ENCODE measurements at regions not wholly inside any gene's neighbourhood (a gene's known extent, or its start where the extent isn't known, plus 50 kb on each side); places are given as distances from the start of the nearest gene placed in this dataset.

DNA sequence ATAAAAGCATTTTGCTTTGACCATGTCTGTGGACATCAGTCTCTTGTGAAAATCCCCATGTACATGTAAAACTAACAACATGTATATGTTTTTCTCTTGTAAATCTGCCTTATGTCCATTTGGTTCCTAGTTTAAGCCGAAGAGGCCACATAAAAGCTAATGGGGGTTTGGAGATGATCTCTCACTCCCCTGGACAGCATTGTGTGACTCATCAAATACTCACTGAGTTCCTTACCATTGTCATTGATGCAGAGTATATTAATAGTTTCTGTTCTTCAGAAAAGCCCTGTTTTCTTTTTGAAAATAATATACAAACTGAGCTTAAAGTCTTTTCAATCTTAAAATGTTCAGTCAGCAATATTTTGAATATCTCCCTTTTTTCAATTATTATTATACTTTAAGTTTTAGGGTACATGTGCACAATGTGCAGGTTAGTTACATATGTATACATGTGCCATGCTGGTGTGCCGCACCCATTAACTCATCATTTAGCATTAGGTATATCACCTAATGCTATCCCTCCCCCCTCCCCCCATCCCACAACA lies 536.7 kb upstream of the HTR2A start:
- TF ChIP-seq CTCF (IDR thresholded peaks at IDR 0.05) (no peak), POLR2A (IDR thresholded peaks at IDR 0.05) (no peak), POLR2AphosphoS5 (IDR thresholded peaks at IDR 0.05) (no peak), EP300 (IDR thresholded peaks at IDR 0.05) (no peak)

Data from sigmoid colon (tissue), 4 donors.